SK-N-SH (cell line): ENCODE measurements at regions not wholly inside any gene's neighbourhood (a gene's known extent, or its start where the extent isn't known, plus 50 kb on each side); places are given as distances from the start of the nearest gene placed in this dataset.

Experiments
- CTCF ChIA-PET: fragments of 300-600, 350-600 bp; formaldehyde crosslinking; extraction: SDS; loops from one replicate; lab custom pipeline; 2021; lab: Yijun Ruan, JAX
- POLR2A ChIA-PET: fragments of 350-600 bp; sonication (Branson Sonifier 250); formaldehyde crosslinking; extraction: SDS; loops from one replicate; lab custom pipeline; 2020; ENCODE audit warnings: antibody characterized with exemption, inconsistent platforms; lab: Yijun Ruan, JAX
- DNase-seq: peaks from one replicate; pipeline ENCODE4 v3.0.0; 2012
- H2AFZ ChIP-seq: fragments of 200-600 bp; sonication (generic); 2 replicates; pipeline ENCODE4 v1.8.1; 2016; ENCODE audit warnings: antibody characterized with exemption, mild to moderate bottlenecking, low read depth
- H3F3A ChIP-seq: fragments of 200-600 bp; sonication (generic); replicated peaks from 2 replicates; pipeline ENCODE3; 2016; ENCODE audit warnings: antibody characterized with exemption, mild to moderate bottlenecking; ENCODE audit not compliant: insufficient read depth
- H3K27ac ChIP-seq, 2 experiments: fragments of 200-500 bp in 1 of 2; fragments of 200-600 bp in 1 of 2; sonication (Bioruptor generic) in 1 of 2; sonication (generic), shearing (Covaris generic) in 1 of 2; 2 replicates each; pipeline versions ENCODE4 v1.5.1 to v1.6.1; 2014 to 2016; ENCODE audit warnings: low read depth in 2 of 2, inconsistent platforms in 1 of 2, low read length in 1 of 2, mild to moderate bottlenecking in 1 of 2, mixed read lengths in 1 of 2
- H3K27me3 ChIP-seq: fragments of 200-600 bp; sonication (generic), shearing (Covaris generic); 2 replicates; pipeline ENCODE4 v1.6.1; 2016; ENCODE audit warnings: mixed run types; ENCODE audit not compliant: insufficient read depth
- H3K36me3 ChIP-seq, 2 experiments: fragments of 200-500 bp in 1 of 2; fragments of 200-600 bp in 1 of 2; sonication (Bioruptor generic) in 1 of 2; sonication (generic) in 1 of 2; replicated peaks in 1 of 2; 2 replicates each; pipeline versions ENCODE3 to v1.5.1; 2014 to 2016; ENCODE audit warnings: low read length in 1 of 2, mild to moderate bottlenecking in 1 of 2; ENCODE audit not compliant: insufficient read depth in 2 of 2, control insufficient read depth in 1 of 2
- H3K4me1 ChIP-seq, 2 experiments: fragments of 200-500 bp in 1 of 2; fragments of 200-600 bp in 1 of 2; sonication (Bioruptor generic) in 1 of 2; sonication (generic), shearing (Covaris generic) in 1 of 2; 2 replicates each; pipeline versions ENCODE4 v1.5.1 to v1.6.1; 2014 to 2016; ENCODE audit warnings: low read depth in 1 of 2, low read length in 1 of 2, mixed run types in 1 of 2; ENCODE audit not compliant: insufficient read depth in 2 of 2, control insufficient read depth in 1 of 2
- H3K4me2 ChIP-seq: fragments of 200-600 bp; sonication (generic), shearing (Covaris generic); 2 replicates; pipeline ENCODE4 v1.6.1; 2017; ENCODE audit warnings: mixed run types
- H3K4me3 ChIP-seq, 2 experiments: fragments of 200-500 bp in 1 of 2; fragments of 200-600 bp in 1 of 2; sonication (Bioruptor generic) in 1 of 2; sonication (generic), shearing (Covaris generic) in 1 of 2; 2 replicates each; pipeline versions ENCODE4 v1.5.1 to v1.8.1; 2014 to 2016; ENCODE audit warnings: low read depth in 2 of 2, inconsistent platforms in 1 of 2, low read length in 1 of 2, mild to moderate bottlenecking in 1 of 2, mixed read lengths in 1 of 2, moderate library complexity in 1 of 2
- H3K79me2 ChIP-seq: fragments of 200-600 bp; sonication (generic); 2 replicates; pipeline ENCODE4 v1.8.1; 2017; ENCODE audit warnings: mild to moderate bottlenecking; ENCODE audit not compliant: insufficient read depth
- H3K9ac ChIP-seq: fragments of 200-600 bp; sonication (generic); 2 replicates; pipeline ENCODE4 v1.6.1; 2017; ENCODE audit warnings: mixed run types
- H3K9me2 ChIP-seq: fragments of 200-600 bp; sonication (generic); 2 replicates; pipeline ENCODE4 v1.6.1; 2017; ENCODE audit warnings: mixed run types
- H3K9me3 ChIP-seq: fragments of 200-600 bp; sonication (generic); 2 replicates; pipeline ENCODE4 v1.6.1; 2017; ENCODE audit warnings: mixed run types, mild to moderate bottlenecking, moderate library complexity
- H4K20me1 ChIP-seq: fragments of 200-600 bp; sonication (generic); 2 replicates; pipeline ENCODE4 v1.6.1; 2017; ENCODE audit warnings: mild to moderate bottlenecking, mixed run types; ENCODE audit not compliant: insufficient read depth
- ELF1 ChIP-seq: IDR thresholded peaks from 2 replicates; pipeline ENCODE4 v1.4.0; 2012
- FOSL2 ChIP-seq: IDR thresholded peaks from 2 replicates; pipeline ENCODE4 v1.4.0; 2012; ENCODE audit warnings: low read depth, mild to moderate bottlenecking, moderate library complexity, borderline replicate concordance
- FOXJ3 ChIP-seq: sonication (generic); formaldehyde crosslinking; IDR thresholded peaks from 2 replicates; pipeline ENCODE4 v1.5.1; 2020; ENCODE audit warnings: mild to moderate bottlenecking, missing genetic modification reagents
- FOXM1 ChIP-seq: IDR thresholded peaks from 2 replicates; pipeline ENCODE4 v1.4.0; 2012; ENCODE audit warnings: low read depth, mild to moderate bottlenecking
- GATA2 ChIP-seq: sonication (generic); formaldehyde crosslinking; IDR thresholded peaks from 2 replicates; pipeline ENCODE4 v1.5.0; 2020; ENCODE audit warnings: mild to moderate bottlenecking, missing genetic modification reagents
- JUND ChIP-seq: IDR thresholded peaks from 2 replicates; pipeline ENCODE4 v1.4.0; 2012
- MXI1 ChIP-seq: IDR thresholded peaks from 2 replicates; pipeline ENCODE4 v1.6.1; 2012; ENCODE audit warnings: mild to moderate bottlenecking, low read depth, low read length, improper control_type of control experiment
- NFIC ChIP-seq: IDR thresholded peaks from 2 replicates; pipeline ENCODE4 v1.4.0; 2012; ENCODE audit warnings: borderline replicate concordance
- NRF1 ChIP-seq: IDR thresholded peaks from 2 replicates; pipeline ENCODE4 v1.6.1; 2012; ENCODE audit warnings: low read depth, mild to moderate bottlenecking, low read length
- POLR2AphosphoS5 ChIP-seq: IDR thresholded peaks from 2 replicates; pipeline ENCODE4 v1.6.1; 2012; ENCODE audit warnings: low read depth, low read length
- RCOR1 ChIP-seq: fragments of 150-350 bp; IDR thresholded peaks from 2 replicates; pipeline ENCODE4 v1.6.1; 2017; ENCODE audit warnings: antibody characterized with exemption, low read length
- RXRA ChIP-seq: IDR thresholded peaks from 2 replicates; pipeline ENCODE4 v1.4.0; 2012; ENCODE audit warnings: low read depth, mild to moderate bottlenecking, borderline replicate concordance
- TEAD4 ChIP-seq: IDR thresholded peaks from 2 replicates; pipeline ENCODE4 v1.4.0; 2012; ENCODE audit warnings: mild to moderate bottlenecking, borderline replicate concordance; ENCODE audit not compliant: insufficient read depth
- WGBS: methylation state at CpG from one replicate; pipeline ENCODE4 v1.1.6; 2017; ENCODE audit warnings: low lambda C conversion rate; 5-methylcytosine and 5-hydroxymethylcytosine counted together

DNA sequence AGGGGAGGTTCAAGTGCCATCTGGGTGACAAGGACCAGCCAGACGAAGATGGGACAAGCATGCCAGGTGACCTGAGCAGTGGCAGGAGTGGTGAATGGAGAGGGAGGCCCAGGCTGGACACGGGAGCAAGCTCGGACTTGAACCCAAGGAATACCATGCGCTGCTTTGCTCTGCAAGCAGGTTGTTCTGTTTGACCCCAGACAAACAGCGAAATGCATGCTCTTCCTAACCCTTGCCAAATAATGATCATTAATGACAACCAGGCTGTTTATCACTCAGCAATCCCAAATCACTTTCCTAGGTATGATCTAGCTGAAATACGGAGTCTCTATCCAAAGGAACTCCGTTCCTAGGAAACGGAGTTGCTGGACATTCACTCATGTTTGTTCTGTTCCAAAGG, 77.4 kb downstream of the PTPDC1 start:
- Histone ChIP-seq H2AFZ (no peak overlapping the region), H3K9me2 (no peaks in the 10 kb centered on the region; the same call in 1 of the 2 replicates), H3F3A (no peaks in the 10 kb centered on the region), H3K9me3 (no peaks in the 10 kb centered on the region), H3K4me3 (no peak overlapping the region), H4K20me1 (no peaks in the 10 kb centered on the region), H3K9ac (no peak overlapping the region), H3K27me3 (no peaks in the 10 kb centered on the region), H3K79me2 (no peaks in the 10 kb centered on the region), H3K27ac (no peak overlapping the region), H3K4me1 (peaks cover 7 to 18% of the 10 kb centered on the region in 2 experiments; a peak in 3 of 4 replicates), H3K4me2 (no peak overlapping the region), H3K36me3 (no peaks in the 10 kb centered on the region)
- ChIA-PET CTCF (interaction anchor here (1.3 kb wide), 2 partner anchors 52 to 148 kb away, joined by 4 read pairs; no protein-coding TSS in a partner anchor), POLR2A (no interaction called here)
- no peak for DNase-seq
- 84% methylated on average over 8 of the region's 8 CpGs for WGBS
- TF ChIP-seq JUND, result no peak
- TF ChIP-seq GATA2 (CRISPR knock-in tag), result no peak
- no peak for TF ChIP-seq TEAD4
- TF ChIP-seq NRF1, result no peak
- TF ChIP-seq FOXM1, result no peak
- TF ChIP-seq MXI1, result no peak
- TF ChIP-seq POLR2AphosphoS5, result no peak
- no peak for TF ChIP-seq NFIC
- no peak for TF ChIP-seq FOSL2
- no peak for TF ChIP-seq ELF1
- TF ChIP-seq RXRA, result no peak
- TF ChIP-seq FOXJ3 (CRISPR knock-in tag), result no peak

DNA sequence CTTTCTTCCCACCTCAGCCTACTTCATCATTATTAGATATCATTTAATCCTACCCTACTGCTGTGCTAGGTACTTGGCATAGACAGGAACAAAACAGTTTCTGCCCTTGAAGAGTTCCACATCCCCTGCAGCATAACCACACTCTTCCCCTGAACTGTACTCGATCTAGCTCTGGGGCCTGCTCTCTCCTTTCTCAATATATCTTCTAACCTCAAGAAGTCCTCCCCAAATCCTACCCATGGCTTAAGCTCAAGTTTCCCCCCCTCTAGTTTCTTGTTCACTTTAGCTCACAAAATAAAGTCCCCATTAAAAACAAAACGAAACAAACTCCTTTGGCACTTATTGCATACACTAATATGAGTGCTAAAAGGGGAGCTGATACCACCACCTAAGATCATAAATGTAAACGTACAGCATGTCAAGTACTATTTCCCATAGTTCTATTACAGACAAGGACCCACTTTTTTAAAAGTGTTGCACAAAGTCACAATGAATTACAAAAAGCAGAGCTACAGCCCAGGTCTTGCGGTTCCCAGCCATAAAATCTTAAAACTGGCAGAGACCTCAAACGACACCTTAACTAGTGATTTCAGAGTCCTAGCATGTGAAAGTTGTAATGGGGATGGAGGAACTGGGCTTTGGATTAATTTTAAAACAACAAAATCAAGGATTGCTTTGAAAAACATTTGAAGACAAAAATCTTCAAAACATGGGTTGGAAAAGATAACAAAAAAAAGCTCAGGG, 80.7 kb downstream of the PTPDC1 start:
- Histone ChIP-seq H3K4me2 (peak overlapping the region; percentile 67; the same call in 1 of the 2 replicates), H3F3A (peaks cover 14% of the 10 kb centered on the region), H3K9ac (peak overlapping the region; percentile 46), H3K27ac (no peak overlapping the region; a peak in 1 of 4 replicates), H3K4me1 (peaks cover 8 to 18% of the 10 kb centered on the region in 2 experiments), H3K9me2 (no peaks in the 10 kb centered on the region; the same call in 1 of the 2 replicates)
- no peak for DNase-seq
- POLR2A ChIA-PET, result no interaction called here
- no peak for TF ChIP-seq RCOR1
- TF ChIP-seq, all 33 proteins: peak for 0
- Histone ChIP-seq H3K4me3 (peak overlapping the region in 1 of 2 experiments; percentile 87; a peak in 1 of 4 replicates), H2AFZ (peak overlapping the region; percentile 71; the same call in 1 of the 2 replicates), H4K20me1 (peaks cover 31% of the 10 kb centered on the region), H3K79me2 (peaks cover 32% of the 10 kb centered on the region), H3K27me3 (no peaks in the 10 kb centered on the region), H3K36me3 (peaks cover 0 to 7% of the 10 kb centered on the region in 2 experiments), H3K9me3 (no peaks in the 10 kb centered on the region)
- CTCF ChIA-PET, result interaction anchor here (3.1 kb wide), 1 partner anchor 49 kb away, joined by 11 read pairs; no protein-coding TSS in a partner anchor
- WGBS, result 86% methylated on average over 5 of the region's 5 CpGs
